K562 (cell line): ENCODE measurements at regions not wholly inside any gene's neighbourhood (a gene's known extent, or its start where the extent isn't known, plus 50 kb on each side); places are given as distances from the start of the nearest gene placed in this dataset.
A peak's percentile ranks its signal among the peaks of the same experiment; 100 is the strongest.

Source experiments
- ATAC-seq: fragments of 200-7000 bp; cut with Tn5 transposase; 3 replicates; pipeline ENCODE4 v1.9.1; 2020; ENCODE audit warnings: moderate library complexity
- BruUV-seq: library from RNA; stranded (reverse); fragments of 400-500 nt; replicated peaks from 2 replicates; lab custom pipeline; 2021; lab: Mats Ljungman, UMichigan
- CTCF ChIA-PET: fragments of 300-600 bp; formaldehyde crosslinking; extraction: SDS; loops from one replicate; lab custom pipeline; 2021; ENCODE audit warnings: low intra/inter-chr PET ratio; lab: Yijun Ruan, JAX
- POLR2A ChIA-PET: fragments of 300-600, 350-650 bp; sonication (Branson Sonifier 250); formaldehyde crosslinking; extraction: SDS; loops from one replicate; lab custom pipeline; 2021; ENCODE audit warnings: antibody characterized with exemption, inconsistent platforms; lab: Yijun Ruan, JAX
- DNase-seq, 4 experiments: peaks; one replicate each; pipeline versions ENCODE4 v3.0.0 to v3.0.0-alpha.2; 2011 to 2018; ENCODE audit warnings: low spot score in 3 of 4, mixed read lengths in 3 of 4; ENCODE audit errors: extremely low read depth in 1 of 4
- FAIRE-seq: peaks from 2 replicates; lab custom pipeline; 2011; peaks lifted over from hg19 to GRCh38; lab: Jason Lieb, UNC
- H2AFZ ChIP-seq: 2 replicates; pipeline ENCODE4 v1.6.0; 2011; ENCODE audit warnings: low read depth, low read length, control low read depth, inconsistent platforms
- H3K27ac ChIP-seq: fragments of 200-600 bp; 3 replicates; pipeline ENCODE4 v1.8.0; 2011; ENCODE audit warnings: low read depth, mild to moderate bottlenecking, control low read depth, inconsistent platforms, low read length, moderate library complexity, mixed read lengths; ENCODE audit errors: extremely low read depth
- H3K27me3 ChIP-seq, 2 experiments: fragments of 300-600 bp in 1 of 2; 2 replicates in 1 of 2; 3 replicates in 1 of 2; pipeline versions ENCODE4 v1.6.0 to v1.8.0; 2011; ENCODE audit warnings: inconsistent platforms in 2 of 2, low read length in 2 of 2, mild to moderate bottlenecking in 1 of 2, mixed read lengths in 1 of 2, moderate library complexity in 1 of 2; ENCODE audit not compliant: control insufficient read depth in 2 of 2, insufficient read depth in 2 of 2
- H3K36me3 ChIP-seq: fragments of 300-600 bp; 3 replicates; pipeline ENCODE4 v1.8.0; 2011; ENCODE audit warnings: mild to moderate bottlenecking, low read length, inconsistent platforms; ENCODE audit not compliant: control insufficient read depth, insufficient read depth
- H3K4me1 ChIP-seq, 2 experiments: fragments of 200-600 bp in 1 of 2; replicated peaks in 1 of 2; 2 replicates in 1 of 2; 3 replicates in 1 of 2; pipeline versions ENCODE4 v1.5.1 to v1.8.0; 2011; ENCODE audit warnings: inconsistent platforms in 2 of 2, low read length in 2 of 2, mild to moderate bottlenecking in 1 of 2, mixed read lengths in 1 of 2, moderate library complexity in 1 of 2; ENCODE audit not compliant: control insufficient read depth in 2 of 2, insufficient read depth in 2 of 2
- H3K4me2 ChIP-seq: 2 replicates; pipeline ENCODE4 v1.6.1; 2011; ENCODE audit warnings: low read length, control low read depth, inconsistent platforms, mixed read lengths; ENCODE audit not compliant: insufficient read depth
- H3K4me3 ChIP-seq: fragments of 200-600 bp; sonication (generic), shearing (Covaris generic); 2 replicates; pipeline ENCODE4 v1.5.1; 2016; ENCODE audit warnings: control low read depth, inconsistent platforms
- H3K79me2 ChIP-seq: fragments of 200-600 bp; 3 replicates; pipeline ENCODE4 v1.8.0; 2011; ENCODE audit warnings: low read length, inconsistent platforms; ENCODE audit not compliant: control insufficient read depth, insufficient read depth
- H3K9ac ChIP-seq, 2 experiments: 2 replicates each; pipeline versions ENCODE4 v1.6.0 to v1.6.1; 2011; ENCODE audit warnings: low read depth in 2 of 2, low read length in 2 of 2, control low read depth in 1 of 2, inconsistent platforms in 1 of 2, mild to moderate bottlenecking in 1 of 2, mixed read lengths in 1 of 2; ENCODE audit not compliant: insufficient read depth in 1 of 2
- H3K9me1 ChIP-seq: one replicate; pipeline ENCODE4 v1.6.0; 2011; ENCODE audit warnings: inconsistent platforms, mild to moderate bottlenecking, low read length, moderate library complexity; ENCODE audit not compliant: control insufficient read depth, insufficient read depth
- H3K9me3 ChIP-seq: replicated peaks from 2 replicates; pipeline ENCODE4 v1.5.1; 2011; ENCODE audit warnings: low read depth, low read length, inconsistent platforms; ENCODE audit not compliant: control insufficient read depth, insufficient read depth
- H4K20me1 ChIP-seq: replicated peaks from 2 replicates; pipeline ENCODE4 v1.6.1; 2011; ENCODE audit warnings: low read length, inconsistent platforms, mixed read lengths; ENCODE audit not compliant: control insufficient read depth, insufficient read depth
- HMGXB4 ChIP-seq: sonication (generic); formaldehyde crosslinking; IDR thresholded peaks from 2 replicates; pipeline ENCODE4 v1.8.1; 2023; ENCODE audit warnings: mild to moderate bottlenecking, missing genetic modification reagents
- IRF9 ChIP-seq: fragments of 450-650 bp; IDR thresholded peaks from 2 replicates; pipeline ENCODE4 v1.6.1; 2016; ENCODE audit warnings: missing biosample characterization, missing genetic modification characterization
- MAFF ChIP-seq: IDR thresholded peaks from 2 replicates; pipeline ENCODE4 v1.6.1; 2012; ENCODE audit warnings: low read length, improper control_type of control experiment
- MAFK ChIP-seq: IDR thresholded peaks from 2 replicates; pipeline ENCODE4 v1.6.1; 2011; ENCODE audit warnings: low read length, improper control_type of control experiment
- MTA2 ChIP-seq: fragments of 450-650 bp; IDR thresholded peaks from 2 replicates; pipeline ENCODE4 v1.6.1; 2016; ENCODE audit warnings: low read depth
- PHF21A ChIP-seq: fragments of 450-650 bp; IDR thresholded peaks from 2 replicates; pipeline ENCODE4 v1.6.1; 2017; ENCODE audit warnings: low read depth, borderline replicate concordance
- RAD51 ChIP-seq: fragments of 450-650 bp; IDR thresholded peaks from 2 replicates; pipeline ENCODE4 v1.7.1; 2016; ENCODE audit warnings: low read depth, mild to moderate bottlenecking, borderline replicate concordance
- ZNF224 ChIP-seq: sonication (generic); formaldehyde crosslinking; IDR thresholded peaks from 2 replicates; pipeline ENCODE4 v1.8.0; 2022; ENCODE audit warnings: mild to moderate bottlenecking, missing genetic modification reagents
- ZNF316 ChIP-seq: fragments of 450-650 bp; IDR thresholded peaks from 2 replicates; pipeline ENCODE4 v1.6.1; 2016
- in situ Hi-C: fragments of 300-500 bp; cut with MboI; formaldehyde crosslinking; loops from 4 replicates; pipeline ENCODE4 v1.15.0; 2018; ENCODE audit warnings: inconsistent platforms, mixed read lengths
- intact Hi-C: fragments of 100-400 bp; cut with micrococcal nuclease; formaldehyde crosslinking; loops from 2 replicates; pipeline ENCODE4 v1.14.2; 2022
- TF ChIP-seq, protein P1 (sequence below): sonication (generic); formaldehyde crosslinking; IDR thresholded peaks from 2 replicates; pipeline ENCODE4 v1.8.0; 2022; ENCODE audit warnings: missing genetic modification reagents, mild to moderate bottlenecking, moderate library complexity, borderline replicate concordance
- TF ChIP-seq, protein P2 (sequence below): fragments of 450-650 bp; IDR thresholded peaks from 2 replicates; pipeline ENCODE4 v1.6.1; 2016; ENCODE audit warnings: mild to moderate bottlenecking

GRCh38 chr5:99674101-99674500 lies 745.3 kb upstream of the CHD1 start (continued):
- TF ChIP-seq, protein P1, sequence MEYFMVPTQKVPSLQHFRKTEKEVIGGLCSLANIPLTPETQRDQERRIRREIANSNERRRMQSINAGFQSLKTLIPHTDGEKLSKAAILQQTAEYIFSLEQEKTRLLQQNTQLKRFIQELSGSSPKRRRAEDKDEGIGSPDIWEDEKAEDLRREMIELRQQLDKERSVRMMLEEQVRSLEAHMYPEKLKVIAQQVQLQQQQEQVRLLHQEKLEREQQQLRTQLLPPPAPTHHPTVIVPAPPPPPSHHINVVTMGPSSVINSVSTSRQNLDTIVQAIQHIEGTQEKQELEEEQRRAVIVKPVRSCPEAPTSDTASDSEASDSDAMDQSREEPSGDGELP (CRISPR knock-in tag): no peak

- no peaks in the 10 kb centered on the region for H3K4me1 ChIP-seq
- intact Hi-C loops (no loop called here), in situ Hi-C loops (loop anchor here (25.0 kb wide), 1 partner anchor 1378 kb away; no protein-coding TSS in a partner anchor)
- H3K9me3 ChIP-seq: no peaks in the 10 kb centered on the region
- no peaks in the 10 kb centered on the region for H3K27me3 ChIP-seq
- H3K9ac ChIP-seq: no peak overlapping the region
- H3K4me2 ChIP-seq: no peak overlapping the region
- H3K36me3 ChIP-seq: no peaks in the 10 kb centered on the region
- no peak for DNase-seq
- TF ChIP-seq IRF9 (tag) (no peak), ZNF224 (CRISPR knock-in tag) (no peak), MAFK (0 out of 2 replicates have a peak, but pooled peaks have one; percentile 11), RAD51 (no peak), MTA2 (no peak), ZNF316 (0 out of 2 replicates have a peak, but pooled peaks have one; percentile 11), PHF21A (no peak), HMGXB4 (no peak), MAFF (peak; percentile 35)
- TF ChIP-seq, protein P2, sequence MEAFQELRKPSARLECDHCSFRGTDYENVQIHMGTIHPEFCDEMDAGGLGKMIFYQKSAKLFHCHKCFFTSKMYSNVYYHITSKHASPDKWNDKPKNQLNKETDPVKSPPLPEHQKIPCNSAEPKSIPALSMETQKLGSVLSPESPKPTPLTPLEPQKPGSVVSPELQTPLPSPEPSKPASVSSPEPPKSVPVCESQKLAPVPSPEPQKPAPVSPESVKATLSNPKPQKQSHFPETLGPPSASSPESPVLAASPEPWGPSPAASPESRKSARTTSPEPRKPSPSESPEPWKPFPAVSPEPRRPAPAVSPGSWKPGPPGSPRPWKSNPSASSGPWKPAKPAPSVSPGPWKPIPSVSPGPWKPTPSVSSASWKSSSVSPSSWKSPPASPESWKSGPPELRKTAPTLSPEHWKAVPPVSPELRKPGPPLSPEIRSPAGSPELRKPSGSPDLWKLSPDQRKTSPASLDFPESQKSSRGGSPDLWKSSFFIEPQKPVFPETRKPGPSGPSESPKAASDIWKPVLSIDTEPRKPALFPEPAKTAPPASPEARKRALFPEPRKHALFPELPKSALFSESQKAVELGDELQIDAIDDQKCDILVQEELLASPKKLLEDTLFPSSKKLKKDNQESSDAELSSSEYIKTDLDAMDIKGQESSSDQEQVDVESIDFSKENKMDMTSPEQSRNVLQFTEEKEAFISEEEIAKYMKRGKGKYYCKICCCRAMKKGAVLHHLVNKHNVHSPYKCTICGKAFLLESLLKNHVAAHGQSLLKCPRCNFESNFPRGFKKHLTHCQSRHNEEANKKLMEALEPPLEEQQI: no peak
- H3K27ac ChIP-seq: no peak overlapping the region
- ChIA-PET POLR2A (no interaction called here), CTCF (no interaction called here)
- no TSS peak for BruUV-seq
- H2AFZ ChIP-seq: no peak overlapping the region
- H4K20me1 ChIP-seq: no peaks in the 10 kb centered on the region
- ATAC-seq: no peak
- H3K4me3 ChIP-seq: no peak overlapping the region
- H3K79me2 ChIP-seq: no peaks in the 10 kb centered on the region
- no peaks in the 10 kb centered on the region for H3K9me1 ChIP-seq
- no peak for FAIRE-seq
Observed at GRCh38 chr5:99664972-99665371, 736.2 kb upstream of the CHD1 start.
